Stimulated activated CD4-positive, alpha-beta T cell treated with anti-CD3 and anti-CD28 coated beads, Interleukin-1b, Interleukin-23, amount 100 ng/mL, for 4 hours (primary cell): ENCODE measurements at regions not wholly inside any gene's neighbourhood (a gene's known extent, or its start where the extent isn't known, plus 50 kb on each side); places are given as distances from the start of the nearest gene placed in this dataset.
A peak's percentile ranks its signal among the peaks of the same experiment; 100 is the strongest.
"Not testable (repeated sequence)": the region's sequence is repeated elsewhere in the genome, so short reads cannot be mapped to it uniquely, and the experiment has no call there.

Source experiments
- DNase-seq, 2 donors: peaks; one replicate each; pipeline ENCODE4 v3.0.0-alpha.2; 2020; ENCODE audit warnings: low read depth in 2 of 2

DNA sequence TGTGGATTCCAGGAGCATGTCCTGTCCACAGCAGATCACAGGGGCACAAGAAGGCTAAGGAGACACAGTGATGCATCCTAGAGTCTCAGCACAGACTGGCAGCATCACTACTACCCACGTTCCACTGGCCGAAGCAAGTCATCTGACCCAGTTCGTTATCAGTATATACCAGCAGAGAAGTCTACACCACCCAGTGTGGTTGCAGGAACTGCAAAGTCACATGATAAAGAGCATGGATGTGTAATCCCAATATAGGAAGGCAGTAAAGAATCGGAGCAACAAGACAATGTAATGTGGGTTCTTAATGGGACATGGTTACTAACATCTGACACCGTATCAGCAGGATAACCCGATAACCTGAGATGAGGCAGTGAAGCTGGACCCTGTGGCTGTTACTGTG lies 246.6 kb downstream of the RRAGC start:
- no peak for DNase-seq

- DNase-seq: no peak
Measured at GRCh38 chr1:38611664-38612211, 247.8 kb downstream of the RRAGC start.

DNA sequence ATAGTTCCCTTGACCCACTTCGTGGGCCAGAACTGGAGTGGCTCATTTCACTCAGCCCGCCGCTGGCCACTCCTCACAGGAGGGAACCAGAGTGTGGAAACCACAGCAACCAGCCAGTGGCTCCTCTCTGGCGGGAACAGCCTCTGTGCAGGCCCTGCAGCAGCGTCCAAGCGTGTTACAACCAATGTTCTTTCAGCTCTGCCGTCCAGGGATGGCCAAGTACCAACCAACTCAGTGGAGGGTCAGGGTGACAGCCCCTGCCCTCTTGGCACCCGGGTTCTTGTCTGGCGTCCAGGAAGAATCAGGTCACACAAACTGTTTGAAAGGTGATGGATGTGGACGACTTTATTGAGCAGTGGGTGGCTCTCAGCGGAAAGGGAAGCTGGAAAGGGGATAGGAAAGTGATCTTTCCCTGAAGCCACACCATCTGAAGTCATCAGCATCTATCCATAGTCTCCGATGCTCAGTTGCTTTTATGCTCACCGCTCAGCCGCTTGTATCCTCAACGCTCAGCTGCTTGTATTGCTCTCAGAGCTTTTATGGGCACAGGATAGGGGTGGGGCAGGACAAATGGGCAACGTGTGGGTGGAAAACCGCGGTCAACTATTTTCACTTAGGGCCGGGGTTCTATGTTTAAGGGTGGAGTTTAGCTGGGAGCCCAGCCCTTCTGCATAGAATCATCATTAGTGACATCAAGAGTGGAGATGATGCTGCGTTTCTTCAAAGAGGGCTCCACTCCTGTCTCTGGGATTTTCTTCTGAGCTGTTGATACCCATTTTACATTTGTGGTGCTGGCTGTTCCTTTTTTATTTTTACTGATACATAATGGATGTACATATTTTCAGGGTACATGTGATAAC lies 250.2 kb downstream of the RRAGC start:
- no peak for DNase-seq

DNA sequence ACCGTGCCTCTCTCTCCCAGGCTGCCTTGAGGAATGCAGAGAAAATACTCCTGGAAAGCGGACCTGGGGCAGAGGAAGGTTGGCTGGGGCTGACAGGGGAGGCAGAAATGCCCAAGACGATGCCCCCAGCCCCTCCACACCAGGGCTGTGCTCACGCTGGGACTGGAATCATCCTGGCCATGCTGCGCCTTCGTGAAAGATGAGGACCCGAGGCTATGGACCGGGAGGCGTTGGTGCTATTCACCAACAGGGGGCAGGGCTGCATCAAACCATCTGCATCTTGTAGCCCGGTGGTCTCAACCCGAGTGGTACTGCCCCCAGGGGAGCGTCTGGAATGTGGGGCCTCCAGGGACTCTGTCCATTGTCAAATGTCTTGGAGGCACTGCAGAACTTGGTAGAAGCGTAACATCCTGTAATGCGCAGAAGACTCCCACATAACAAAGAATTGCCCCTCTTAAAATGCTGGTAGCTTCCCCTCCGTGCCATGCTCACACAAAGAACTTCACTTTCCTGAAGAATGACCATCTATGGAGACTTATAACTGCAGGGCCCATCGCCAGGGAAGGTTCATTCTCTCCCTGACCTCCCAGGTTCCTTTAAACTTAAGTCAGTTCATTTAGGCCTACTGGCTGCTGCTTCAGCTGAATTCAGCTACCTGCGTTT lies 251.2 kb downstream of the RRAGC start:
- peak in 1 of 2 donors; percentile 1 for DNase-seq

- no peak for DNase-seq
Measured at GRCh38 chr1:38607526-38607925, 252.0 kb downstream of the RRAGC start.

GRCh38 chr1:38605063-38605462 lies 254.5 kb downstream of the RRAGC start:
- no peak for DNase-seq

DNA sequence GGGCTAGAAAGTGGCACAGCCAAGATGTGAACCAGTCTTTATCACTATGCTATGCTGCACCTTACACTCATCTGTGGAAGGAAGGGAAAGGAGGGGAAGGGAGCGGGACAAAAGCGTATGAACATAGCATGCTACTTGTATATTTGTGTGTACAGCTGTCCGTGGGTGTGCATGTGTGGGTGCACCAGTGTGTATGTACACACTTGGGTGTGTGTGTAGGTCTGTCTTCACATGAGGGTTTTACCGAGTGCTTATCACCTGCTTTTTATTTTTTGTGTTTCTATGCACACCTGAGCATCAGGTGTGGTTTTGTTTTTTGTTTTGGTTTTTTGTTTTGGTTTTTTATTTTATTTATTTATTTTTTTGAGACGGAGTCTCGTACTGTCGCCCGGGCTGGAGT lies 255.7 kb downstream of the RRAGC start:
- DNase-seq: no peak

DNA sequence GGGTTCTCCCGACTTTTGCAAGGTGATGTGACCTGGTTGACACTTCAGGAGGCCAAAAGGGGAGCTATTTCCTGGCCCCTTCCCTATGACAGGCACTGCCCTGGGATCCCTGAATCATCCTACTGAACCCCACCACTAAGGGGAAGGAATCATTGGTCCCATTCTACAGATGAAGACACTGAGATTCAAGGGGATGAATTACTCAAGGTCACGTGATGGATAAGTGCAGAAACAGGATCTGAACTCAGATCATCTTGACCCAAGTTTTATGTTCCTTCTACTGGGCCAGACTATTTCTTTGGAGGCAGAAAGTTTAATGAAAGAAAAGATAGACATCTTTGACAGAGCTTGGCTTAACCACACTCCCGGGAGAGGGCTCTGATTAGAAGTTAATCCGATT lies 258.7 kb downstream of the RRAGC start:
- no peak for DNase-seq

GRCh38 chr1:38600286-38600685 lies 259.3 kb downstream of the RRAGC start:
- no peak for DNase-seq

GRCh38 chr1:38598118-38598517 lies 261.5 kb downstream of the RRAGC start:
- no peak for DNase-seq

GRCh38 chr1:38589036-38589435 lies 270.5 kb downstream of the RRAGC start:
- DNase-seq: no peak

DNA sequence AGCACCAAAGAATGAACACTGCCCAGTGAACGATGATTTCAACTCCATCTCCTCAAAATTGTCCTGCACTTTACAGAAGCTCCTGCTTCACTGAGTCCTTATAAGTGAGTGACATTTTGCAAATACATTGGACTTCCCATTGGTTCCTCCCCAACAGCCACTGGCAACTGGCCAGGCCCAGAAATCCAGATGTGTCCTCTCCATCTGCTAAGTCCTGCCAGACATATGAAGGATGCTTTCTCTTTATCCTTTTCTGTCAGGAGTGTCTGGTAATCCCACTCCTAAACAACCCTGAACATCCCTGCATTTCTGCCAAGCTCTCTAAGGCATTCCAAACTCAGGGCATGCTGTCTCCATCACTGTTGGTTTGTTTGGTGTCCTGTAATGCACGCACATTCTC lies 271.8 kb downstream of the RRAGC start:
- DNase-seq: no peak

DNA sequence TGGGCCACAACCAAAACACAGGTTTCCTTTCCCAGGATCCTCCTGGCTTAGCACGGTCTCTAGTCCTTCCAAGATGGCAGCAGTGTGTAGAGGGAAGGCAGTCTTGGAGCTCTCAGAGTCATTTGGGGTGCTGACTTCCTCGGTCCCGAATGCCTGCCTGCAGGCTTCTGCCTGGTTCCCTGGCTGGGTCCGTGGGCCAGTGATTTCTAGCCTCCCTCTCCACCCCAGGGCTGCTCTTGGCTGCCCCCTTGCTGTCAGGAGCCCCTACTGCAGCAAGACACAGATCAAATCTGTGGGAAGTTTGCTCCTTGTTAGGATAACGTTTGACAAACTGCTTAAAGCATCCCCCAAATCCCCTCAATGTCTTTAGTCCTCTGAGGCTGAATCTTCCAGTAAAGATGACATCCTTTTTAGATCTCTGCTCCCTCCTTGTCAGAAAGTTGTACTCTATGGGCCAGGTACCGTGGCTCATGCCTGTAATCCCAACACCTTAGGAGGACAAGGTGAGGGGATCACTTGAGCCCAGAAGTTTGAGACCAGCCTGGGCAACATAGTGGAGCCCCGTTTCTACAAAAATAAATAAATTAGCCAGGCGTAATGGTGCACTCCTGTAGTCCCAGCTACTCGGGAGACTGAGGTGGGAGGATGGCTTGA lies 272.5 kb downstream of the RRAGC start:
- peak; percentile 38 to 45 for DNase-seq

GRCh38 chr1:38585971-38586370 lies 273.6 kb downstream of the RRAGC start:
- DNase-seq: no peak

DNA sequence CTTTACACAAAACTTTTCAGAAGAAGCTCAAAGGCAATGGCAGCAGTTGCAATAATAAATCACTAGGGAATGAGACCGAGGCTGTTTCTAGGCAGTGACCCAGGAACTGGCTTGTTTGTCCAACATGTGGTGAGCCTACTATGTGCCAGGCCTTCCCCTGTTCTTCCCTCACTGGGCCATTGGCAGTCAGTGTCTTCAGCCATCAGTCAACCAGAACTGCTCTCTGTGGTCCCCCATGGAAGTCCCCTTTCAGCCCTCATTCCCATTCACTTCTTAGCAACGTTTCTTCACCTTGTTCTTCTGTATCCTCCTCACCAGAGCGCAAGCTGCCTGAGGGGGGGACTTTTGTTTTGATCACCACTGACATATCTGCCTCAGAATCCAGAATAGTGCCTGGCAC lies 274.1 kb downstream of the RRAGC start:
- DNase-seq: no peak

DNA sequence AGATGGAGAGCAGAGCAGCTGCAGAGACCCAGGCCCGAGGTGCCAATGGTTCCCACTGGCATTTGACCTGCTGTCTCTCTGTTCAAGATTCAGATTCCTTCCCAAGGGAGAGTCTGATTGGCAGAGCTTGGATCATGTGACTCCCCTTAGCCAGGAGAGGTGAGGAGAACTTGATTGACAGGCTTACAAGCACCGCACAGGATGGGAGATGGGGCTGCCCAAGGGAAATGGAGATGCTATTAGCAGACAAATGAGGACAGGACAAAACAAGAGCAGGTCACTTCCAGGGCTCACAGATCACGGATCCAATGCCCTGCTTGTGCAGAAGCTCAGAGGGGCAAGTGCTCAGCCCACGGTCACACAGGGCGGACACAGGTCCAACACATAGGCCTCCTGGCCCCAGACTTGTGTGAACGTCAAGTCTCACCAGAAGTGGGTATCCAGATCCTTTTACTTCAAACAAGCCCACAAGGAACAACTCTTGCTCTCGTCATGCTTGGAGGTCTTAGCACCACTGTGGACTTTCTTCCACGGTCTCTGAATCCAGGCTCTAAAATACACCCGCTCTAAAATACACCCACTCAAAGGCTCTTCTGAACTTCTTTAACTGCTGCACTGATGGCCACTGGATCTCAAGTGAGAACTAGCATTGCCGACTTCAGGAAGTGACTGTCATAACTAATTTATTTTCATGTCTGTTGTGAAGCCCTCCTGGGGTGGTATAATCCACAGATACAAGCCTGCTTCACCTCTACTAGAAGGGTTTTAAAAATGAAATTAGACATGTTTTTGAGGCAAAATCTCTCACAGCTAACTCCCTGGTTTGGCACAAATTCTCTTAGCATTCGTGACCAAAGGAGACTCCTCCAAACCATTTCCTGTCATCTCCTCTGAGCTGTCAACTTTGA lies 274.9 kb downstream of the RRAGC start:
- no peak for DNase-seq

DNA sequence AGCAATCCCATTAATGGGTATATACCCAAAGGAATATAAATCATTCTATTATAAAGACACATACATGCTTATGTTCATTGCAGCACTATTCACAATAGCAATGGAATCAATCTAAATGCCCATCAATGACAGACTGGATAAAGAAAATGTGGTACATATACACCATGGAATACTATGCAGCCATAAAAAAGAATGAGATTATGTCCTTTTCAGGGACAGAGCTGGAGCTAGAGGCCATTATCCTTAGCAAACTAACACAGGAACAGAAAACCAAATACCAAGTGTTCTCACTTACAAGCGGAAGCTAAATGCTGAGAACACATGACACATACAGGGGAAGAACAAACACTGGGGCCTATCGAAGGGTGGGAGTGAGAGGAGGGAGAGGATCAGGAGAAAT lies 276.3 kb downstream of the RRAGC start:
- DNase-seq: not testable (repeated sequence)

DNA sequence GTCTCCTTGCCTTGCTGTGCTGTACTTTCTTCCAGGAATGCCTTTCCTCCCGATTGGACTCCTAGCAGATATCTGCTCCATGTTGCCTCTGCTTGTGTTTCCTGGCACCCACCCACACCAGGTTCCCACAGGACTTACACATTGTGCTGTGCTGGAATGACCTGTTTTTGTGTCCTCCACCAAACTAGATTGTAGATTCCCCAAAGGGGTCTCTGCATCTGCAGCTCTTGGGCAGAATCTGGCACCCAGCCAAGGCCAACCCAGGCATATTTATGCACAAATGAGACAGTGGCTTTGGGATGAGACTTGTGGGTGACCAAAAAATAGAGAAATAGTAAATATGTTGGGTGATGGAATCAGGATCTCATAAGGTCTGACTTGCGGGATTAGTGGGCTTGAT lies 278.2 kb downstream of the RRAGC start:
- DNase-seq: no peak

DNA sequence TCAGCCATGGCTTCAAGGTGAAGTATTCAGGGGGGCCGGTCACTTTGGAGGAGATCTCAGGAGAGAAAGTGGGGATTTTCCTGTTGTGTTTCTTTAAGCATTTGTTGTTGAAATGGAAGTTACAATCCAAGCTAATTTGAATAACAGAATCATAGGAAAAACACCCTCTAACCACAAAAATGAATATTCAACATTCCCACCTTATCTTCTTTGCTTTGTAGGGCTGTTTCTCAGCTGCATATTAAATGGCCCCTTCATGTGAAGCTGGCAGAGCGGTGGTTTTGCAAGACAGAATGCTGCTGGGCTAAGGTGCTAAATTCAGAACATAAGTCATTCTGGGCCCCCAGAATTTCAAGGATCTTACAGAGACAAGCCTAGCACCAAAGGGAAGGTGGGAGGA lies 279.0 kb downstream of the RRAGC start:
- no peak for DNase-seq

DNA sequence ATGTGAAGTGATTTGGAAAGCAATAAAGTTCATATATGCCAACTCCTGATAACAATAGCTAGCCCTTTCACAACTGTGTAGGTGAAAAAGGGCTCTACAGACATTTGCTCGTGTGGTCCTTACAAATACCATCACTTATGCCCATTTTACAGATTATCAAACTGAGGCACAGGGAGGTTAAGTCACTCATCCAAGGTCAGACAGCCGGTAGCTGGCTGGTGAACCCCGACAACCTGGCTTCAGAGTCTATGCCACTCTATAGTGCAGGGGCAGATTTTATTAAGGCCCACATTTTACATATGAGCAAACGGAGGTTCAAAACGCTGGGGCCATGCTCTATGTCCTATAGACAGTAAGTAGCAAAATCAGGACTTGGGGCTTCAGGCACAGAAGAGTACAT lies 280.5 kb downstream of the RRAGC start:
- DNase-seq: no peak

- DNase-seq: no peak
Measured at GRCh38 chr1:38578271-38578951, 281.2 kb downstream of the RRAGC start.
